Hepatocyte (in vitro differentiated cells): ENCODE measurements at regions not wholly inside any gene's neighbourhood (a gene's known extent, or its start where the extent isn't known, plus 50 kb on each side); places are given as distances from the start of the nearest gene placed in this dataset.

Experiments used
- DNase-seq: peaks from one replicate; pipeline ENCODE4 v3.0.0-alpha.2; 2016; ENCODE audit warnings: low spot score
- H2AFZ ChIP-seq: fragments of 200-600 bp; sonication (generic); 2 replicates; pipeline ENCODE4 v1.6.0; 2016; ENCODE audit warnings: antibody characterized with exemption, mild to moderate bottlenecking
- H3K27ac ChIP-seq: fragments of 200-600 bp; sonication (generic); 2 replicates; pipeline ENCODE4 v1.5.1; 2016; ENCODE audit warnings: mild to moderate bottlenecking
- H3K27me3 ChIP-seq: fragments of 200-600 bp; sonication (generic); 2 replicates; pipeline ENCODE4 v1.6.1; 2016
- H3K36me3 ChIP-seq: fragments of 200-600 bp; sonication (generic); replicated peaks from 2 replicates; pipeline ENCODE4 v1.5.1; 2016; ENCODE audit warnings: low read depth; ENCODE audit not compliant: insufficient read depth
- H3K4me1 ChIP-seq: fragments of 200-600 bp; sonication (generic); 2 replicates; pipeline ENCODE4 v1.5.1; 2016; ENCODE audit warnings: mild to moderate bottlenecking, moderate library complexity; ENCODE audit not compliant: insufficient read depth
- H3K4me2 ChIP-seq: fragments of 200-600 bp; sonication (generic); 2 replicates; pipeline ENCODE4 v1.6.0; 2016
- H3K4me3 ChIP-seq: fragments of 200-600 bp; sonication (generic); 2 replicates; pipeline ENCODE4 v1.5.1; 2016; ENCODE audit warnings: mild to moderate bottlenecking
- H3K79me2 ChIP-seq: fragments of 200-600 bp; sonication (generic); 2 replicates; pipeline ENCODE4 v1.6.0; 2017; ENCODE audit warnings: mild to moderate bottlenecking
- H3K9me2 ChIP-seq: fragments of 200-600 bp; sonication (generic); replicated peaks from 2 replicates; pipeline ENCODE4 v1.6.0; 2017; ENCODE audit warnings: mild to moderate bottlenecking; ENCODE audit not compliant: insufficient read depth
- H3K9me3 ChIP-seq: fragments of 200-600 bp; sonication (generic); 2 replicates; pipeline ENCODE4 v1.5.1; 2016; ENCODE audit warnings: low read depth, mild to moderate bottlenecking
- H4K20me1 ChIP-seq: fragments of 200-600 bp; sonication (generic); 2 replicates; pipeline ENCODE4 v1.6.0; 2016; ENCODE audit warnings: mild to moderate bottlenecking; ENCODE audit not compliant: insufficient read depth, poor library complexity, severe bottlenecking
- EZH2 ChIP-seq: fragments of 200-600 bp; sonication (generic); IDR thresholded peaks from 2 replicates; pipeline ENCODE4 v1.6.1; 2016; ENCODE audit warnings: antibody characterized with exemption, mild to moderate bottlenecking, borderline replicate concordance
- EZH2phosphoT487 ChIP-seq: fragments of 200-600 bp; sonication (generic); IDR thresholded peaks from one replicate; pipeline ENCODE4 v1.6.1; 2018; ENCODE audit warnings: antibody characterized with exemption, mild to moderate bottlenecking, low read depth, moderate library complexity; ENCODE audit not compliant: unreplicated experiment, severe bottlenecking
- WGBS: methylation state at CpG from one replicate; pipeline ENCODE4 v1.1.6; 2016; ENCODE audit warnings: low lambda C conversion rate; ENCODE audit errors: missing lambda C conversion rate; 5-methylcytosine and 5-hydroxymethylcytosine counted together
- TF ChIP-seq, protein P1 (sequence below): fragments of 200-600 bp; sonication (generic); IDR thresholded peaks from 2 replicates; pipeline ENCODE4 v1.5.1; 2016; ENCODE audit warnings: antibody characterized with exemption, mild to moderate bottlenecking; ENCODE audit not compliant: poor library complexity

DNA sequence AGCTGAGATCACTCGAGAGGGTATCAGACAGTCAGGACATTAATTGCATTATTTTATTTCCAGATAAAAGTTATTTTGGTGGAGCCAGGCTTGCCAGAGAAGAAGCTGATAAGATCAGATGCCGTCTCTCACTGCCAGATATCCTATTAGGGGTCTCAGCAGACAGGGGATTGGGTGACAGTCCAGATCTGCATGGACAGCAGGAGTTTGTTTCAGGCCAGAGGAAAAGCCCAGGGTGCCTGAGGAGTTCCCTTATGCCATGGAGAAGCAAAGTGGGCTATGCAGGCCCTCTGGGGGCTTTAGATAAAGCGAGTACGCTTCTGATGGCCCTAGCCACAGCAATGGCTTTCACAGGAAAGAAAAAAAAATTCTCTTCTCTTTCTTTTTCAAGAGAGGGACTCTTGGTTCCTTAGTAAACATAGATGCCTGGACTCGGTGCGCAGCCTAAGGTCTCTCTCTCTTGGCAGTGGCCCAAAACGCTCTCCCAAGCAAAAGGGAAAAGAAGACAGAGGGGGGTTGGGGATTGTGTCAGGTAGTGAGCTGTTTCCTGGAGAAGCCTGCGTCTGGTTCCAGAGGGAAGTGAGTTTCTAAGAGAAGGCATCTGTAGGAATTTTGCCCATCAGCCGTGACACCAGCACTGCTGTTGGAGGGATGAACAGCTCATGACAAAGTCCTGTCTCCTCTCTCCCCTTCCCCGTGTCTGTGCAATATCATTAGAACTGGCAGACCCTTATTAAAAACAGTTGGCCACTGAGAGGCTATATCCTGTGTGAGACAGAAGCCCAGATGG is 166.3 kb upstream of the FOXF1 start:
- no peak overlapping the region for H3K4me3 ChIP-seq
- H3K27ac ChIP-seq, result peak overlapping the region; percentile 96
- peaks cover 22% of the 10 kb centered on the region for H3K4me1 ChIP-seq
- H3K36me3 ChIP-seq, result no peaks in the 10 kb centered on the region
- no peaks in the 10 kb centered on the region for H3K9me3 ChIP-seq
- no peaks in the 10 kb centered on the region for H4K20me1 ChIP-seq
- H3K79me2 ChIP-seq, result no peaks in the 10 kb centered on the region
- DNase-seq, result peak; percentile 63
- TF ChIP-seq, protein P1, sequence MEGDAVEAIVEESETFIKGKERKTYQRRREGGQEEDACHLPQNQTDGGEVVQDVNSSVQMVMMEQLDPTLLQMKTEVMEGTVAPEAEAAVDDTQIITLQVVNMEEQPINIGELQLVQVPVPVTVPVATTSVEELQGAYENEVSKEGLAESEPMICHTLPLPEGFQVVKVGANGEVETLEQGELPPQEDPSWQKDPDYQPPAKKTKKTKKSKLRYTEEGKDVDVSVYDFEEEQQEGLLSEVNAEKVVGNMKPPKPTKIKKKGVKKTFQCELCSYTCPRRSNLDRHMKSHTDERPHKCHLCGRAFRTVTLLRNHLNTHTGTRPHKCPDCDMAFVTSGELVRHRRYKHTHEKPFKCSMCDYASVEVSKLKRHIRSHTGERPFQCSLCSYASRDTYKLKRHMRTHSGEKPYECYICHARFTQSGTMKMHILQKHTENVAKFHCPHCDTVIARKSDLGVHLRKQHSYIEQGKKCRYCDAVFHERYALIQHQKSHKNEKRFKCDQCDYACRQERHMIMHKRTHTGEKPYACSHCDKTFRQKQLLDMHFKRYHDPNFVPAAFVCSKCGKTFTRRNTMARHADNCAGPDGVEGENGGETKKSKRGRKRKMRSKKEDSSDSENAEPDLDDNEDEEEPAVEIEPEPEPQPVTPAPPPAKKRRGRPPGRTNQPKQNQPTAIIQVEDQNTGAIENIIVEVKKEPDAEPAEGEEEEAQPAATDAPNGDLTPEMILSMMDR, result no peak
- TF ChIP-seq EZH2phosphoT487, result no peak
- TF ChIP-seq EZH2, result no peak
- H3K4me2 ChIP-seq, result peak overlapping the region; percentile 62
- 41% methylated on average over 10 of the region's 10 CpGs for WGBS
- no peak overlapping the region for H2AFZ ChIP-seq
- no peaks in the 10 kb centered on the region for H3K27me3 ChIP-seq
- no peaks in the 10 kb centered on the region for H3K9me2 ChIP-seq

DNA sequence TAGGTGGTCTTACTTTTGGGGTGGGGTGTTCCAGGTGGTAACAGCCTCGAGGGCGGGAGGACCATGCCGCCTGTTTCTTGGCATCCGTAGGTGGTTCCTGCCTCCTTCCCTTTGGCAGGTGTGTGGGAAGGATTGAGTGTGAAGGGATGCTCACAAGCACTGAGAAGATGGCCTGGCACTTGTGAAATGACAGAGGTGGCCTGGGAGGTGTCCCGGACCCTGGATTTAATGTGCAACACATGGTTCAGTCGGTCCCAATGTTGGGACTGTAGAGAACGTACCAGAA is 165.8 kb upstream of the FOXF1 start:
- Histone ChIP-seq H3K9me2 (no peaks in the 10 kb centered on the region), H3K27ac (peak overlapping the region; percentile 96), H4K20me1 (no peaks in the 10 kb centered on the region), H3K4me1 (peaks cover 24% of the 10 kb centered on the region), H3K4me2 (peak overlapping the region; percentile 62), H3K4me3 (no peak overlapping the region), H3K79me2 (no peaks in the 10 kb centered on the region), H3K36me3 (no peaks in the 10 kb centered on the region), H3K9me3 (no peaks in the 10 kb centered on the region), H3K27me3 (no peaks in the 10 kb centered on the region), H2AFZ (no peak overlapping the region)
- DNase-seq, result no peak
- 63% methylated on average over 7 of the region's 7 CpGs for WGBS
- TF ChIP-seq, protein P1, result no peak
- TF ChIP-seq EZH2 (no peak), EZH2phosphoT487 (no peak)

DNA sequence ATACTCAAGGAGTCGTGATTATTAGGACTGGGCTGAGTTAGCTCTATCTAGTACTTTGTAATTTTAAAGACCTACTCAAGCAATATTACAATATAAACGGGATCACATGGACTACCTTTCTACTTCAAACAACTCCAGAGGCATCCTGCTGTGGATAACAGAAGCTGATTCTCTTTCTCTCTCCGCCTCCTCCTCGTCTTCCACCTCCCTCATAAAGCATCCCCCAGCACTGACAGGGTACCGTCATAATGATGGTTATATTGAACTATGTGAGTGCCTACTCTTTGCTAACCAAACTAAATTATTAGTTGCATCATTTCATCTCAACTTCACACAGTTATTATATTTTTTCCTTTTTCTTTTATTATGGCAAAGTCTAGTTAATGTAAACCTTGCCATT is 165.4 kb upstream of the FOXF1 start:
- H4K20me1 ChIP-seq, result no peaks in the 10 kb centered on the region
- no peaks in the 10 kb centered on the region for H3K36me3 ChIP-seq
- no peaks in the 10 kb centered on the region for H3K27me3 ChIP-seq
- H3K4me2 ChIP-seq, result no peak overlapping the region
- H3K4me1 ChIP-seq, result peaks cover 26% of the 10 kb centered on the region
- 67% methylated on average over 5 of the region's 5 CpGs for WGBS
- H3K79me2 ChIP-seq, result no peaks in the 10 kb centered on the region
- DNase-seq, result no peak
- no peak for TF ChIP-seq EZH2
- TF ChIP-seq, protein P1, result no peak
- no peak for TF ChIP-seq EZH2phosphoT487
- H3K9me3 ChIP-seq, result no peaks in the 10 kb centered on the region
- no peaks in the 10 kb centered on the region for H3K9me2 ChIP-seq
- no peak overlapping the region for H3K4me3 ChIP-seq
- H2AFZ ChIP-seq, result no peak overlapping the region
- H3K27ac ChIP-seq, result peak overlapping the region; percentile 96
